AG09309 (cell line): ENCODE measurements at regions not wholly inside any gene's neighbourhood (a gene's known extent, or its start where the extent isn't known, plus 50 kb on each side); places are given as distances from the start of the nearest gene placed in this dataset.

Experiments
- DNase-seq: peaks from one replicate; pipeline ENCODE4 v3.0.0-alpha.2; 2010; ENCODE audit warnings: low read depth
- H3K4me3 ChIP-seq: 2 replicates; pipeline ENCODE4 v1.5.1; 2011; ENCODE audit warnings: mild to moderate bottlenecking, low read depth, low read length, moderate library complexity; ENCODE audit not compliant: control insufficient read depth
- CTCF ChIP-seq: IDR thresholded peaks from 2 replicates; pipeline ENCODE4 v1.5.1; 2011; ENCODE audit warnings: mild to moderate bottlenecking, low read depth, low read length, inconsistent platforms; ENCODE audit not compliant: insufficient read depth, control insufficient read depth; ENCODE audit errors: missing control alignments

- no peak for TF ChIP-seq CTCF
- DNase-seq = no peak
- H3K4me3 ChIP-seq = no peak overlapping the region
These were observed 78.2 kb upstream of the CST7 start for GRCh38 chr20:24870881-24871280.

GRCh38 chr20:24871480-24872213 lies 77.4 kb upstream of the CST7 start:
- no peak overlapping the region for H3K4me3 ChIP-seq
- TF ChIP-seq CTCF = no peak
- no peak for DNase-seq

GRCh38 chr20:24872291-24873024 lies 76.6 kb upstream of the CST7 start:
- no peak for TF ChIP-seq CTCF
- no peak for DNase-seq
- H3K4me3 ChIP-seq = no peak overlapping the region

GRCh38 chr20:24873025-24873620 lies 75.9 kb upstream of the CST7 start:
- no peak for DNase-seq
- H3K4me3 ChIP-seq = no peak overlapping the region
- TF ChIP-seq CTCF = no peak

- no peak for DNase-seq
- TF ChIP-seq CTCF = no peak
- H3K4me3 ChIP-seq = no peak overlapping the region
These were observed 74.0 kb upstream of the CST7 start for GRCh38 chr20:24875078-24875477.

GRCh38 chr20:24877652-24878051 lies 71.4 kb upstream of the CST7 start:
- no peak for DNase-seq
- H3K4me3 ChIP-seq = no peak overlapping the region
- no peak for TF ChIP-seq CTCF
